GM13977 (cell line): ENCODE measurements at regions not wholly inside any gene's neighbourhood (a gene's known extent, or its start where the extent isn't known, plus 50 kb on each side); places are given as distances from the start of the nearest gene placed in this dataset.

Experiments
- DNase-seq: peaks from one replicate; pipeline ENCODE4 v3.0.0; 2012; ENCODE audit warnings: low spot score
- CTCF ChIP-seq: IDR thresholded peaks from 2 replicates; pipeline ENCODE4 v1.5.1; 2012; ENCODE audit warnings: mild to moderate bottlenecking, control low read depth; ENCODE audit not compliant: insufficient read depth; ENCODE audit errors: extremely low read depth, missing control alignments
- in situ Hi-C: fragments of 300-500 bp; cut with MboI; formaldehyde crosslinking; loops from one replicate; pipeline ENCODE4 v1.12.0; 2022; ENCODE audit warnings: low sequenced_read_pairs, low pct_unique_long_range_greater_than_20kb, mixed read lengths, inconsistent platforms; ENCODE audit not compliant: unreplicated experiment

DNA sequence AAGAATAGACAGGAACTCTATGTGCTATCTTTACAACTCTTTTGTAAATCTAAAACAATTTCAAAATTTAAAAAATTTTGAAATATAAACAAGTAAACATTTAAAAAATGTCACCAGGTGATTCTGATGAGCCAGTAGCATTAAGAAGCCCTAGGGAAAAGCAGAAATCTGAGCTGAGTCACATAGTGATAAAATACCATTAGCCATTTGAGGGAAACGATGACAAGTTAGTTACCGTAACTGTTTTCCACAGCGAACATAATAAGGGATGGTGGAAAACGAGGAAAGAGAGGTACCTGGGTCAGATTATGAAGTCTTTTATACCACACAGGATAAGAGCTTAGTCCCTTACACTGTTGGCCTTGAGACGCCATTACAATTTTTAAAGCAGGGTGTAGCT lies 55.5 kb downstream of the PRR15 start:
- no peak for TF ChIP-seq CTCF
- in situ Hi-C loops: no loop called here
- no peak for DNase-seq

DNA sequence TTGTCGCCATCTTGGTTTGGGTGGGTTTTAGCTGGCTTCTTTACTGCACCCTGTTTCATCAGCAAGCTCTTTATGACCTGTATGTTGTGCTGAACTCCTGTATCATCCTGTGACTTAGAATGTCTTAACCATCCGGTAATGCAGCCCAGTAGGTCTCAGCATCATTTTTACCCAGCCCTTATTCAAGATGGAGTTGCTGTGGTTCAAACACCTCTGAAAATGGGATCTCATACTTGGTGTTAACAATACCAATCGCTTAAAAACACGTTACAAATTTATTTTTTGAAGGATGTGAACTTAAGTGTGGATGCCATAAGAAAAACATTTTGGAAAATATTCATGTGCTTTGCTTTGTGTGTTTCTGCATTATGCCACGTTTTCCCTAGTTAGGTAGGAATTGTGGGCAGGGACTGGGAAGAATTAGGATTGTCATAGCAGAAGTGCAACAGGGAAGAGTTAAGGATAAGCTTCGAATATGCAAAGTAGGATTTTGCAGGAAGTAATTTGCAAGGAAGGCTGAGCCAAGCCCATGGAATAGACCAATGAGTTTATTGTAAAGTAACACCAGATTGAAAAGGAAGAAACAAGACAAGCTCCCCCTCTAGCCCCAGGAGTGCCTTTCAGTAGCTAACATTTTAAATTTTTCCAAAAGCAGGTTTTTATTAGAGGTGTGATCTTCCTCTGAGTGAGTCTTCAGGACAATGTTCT lies 56.4 kb downstream of the PRR15 start:
- in situ Hi-C loops: no loop called here
- no peak for TF ChIP-seq CTCF
- no peak for DNase-seq

- DNase-seq: no peak
- in situ Hi-C loops: no loop called here
These were observed 56.9 kb downstream of the PRR15 start for GRCh38 chr7:29620556-29620930.

GRCh38 chr7:29622335-29623265 lies 59.0 kb downstream of the PRR15 start:
- DNase-seq: no peak

More at GRCh38 chr7:29620556-29620930, 56.9 kb downstream of the PRR15 start:
- no peak for TF ChIP-seq CTCF

DNA sequence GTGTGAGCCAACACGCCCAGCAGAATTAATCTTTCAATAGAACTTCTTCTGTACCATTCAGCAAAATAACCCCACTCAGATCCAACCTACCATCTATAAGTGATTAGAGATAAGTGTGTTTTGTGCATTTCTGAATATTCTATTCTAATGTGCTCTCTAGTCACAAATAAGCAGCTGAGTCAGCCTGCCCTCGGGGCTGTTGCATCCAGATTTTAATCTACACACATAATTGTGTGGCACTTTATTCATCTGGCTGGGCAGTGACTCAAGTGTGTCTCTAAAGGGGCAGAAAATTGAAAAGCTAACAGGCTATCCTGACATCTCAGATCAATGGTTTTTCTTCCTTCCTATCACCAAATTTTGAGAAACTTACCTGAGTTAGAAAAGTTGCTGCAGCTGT lies 60.3 kb downstream of the PRR15 start:
- in situ Hi-C loops: no loop called here
- TF ChIP-seq CTCF: no peak
- DNase-seq: no peak

More at GRCh38 chr7:29622335-29623265, 59.0 kb downstream of the PRR15 start:
- TF ChIP-seq CTCF: no peak
- in situ Hi-C loops: no loop called here

DNA sequence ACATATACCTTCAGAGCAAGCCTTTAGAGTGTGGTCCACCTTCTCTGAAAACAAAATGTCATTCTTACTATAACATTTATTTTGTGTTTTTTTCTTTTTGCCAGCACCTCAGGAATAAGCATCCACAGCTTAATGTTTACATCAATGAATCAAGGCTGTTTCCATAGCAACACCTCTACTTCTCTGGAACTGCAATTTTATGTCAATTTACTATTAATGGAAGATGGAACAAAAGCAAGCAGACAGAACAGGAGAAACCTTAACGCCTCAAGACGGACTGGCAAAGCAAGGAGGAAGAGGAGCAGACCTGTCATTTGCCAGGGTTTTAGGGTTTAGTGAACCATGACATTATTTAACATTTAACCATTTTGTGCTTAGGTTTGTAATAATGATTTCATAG lies 63.1 kb downstream of the PRR15 start:
- no peak for TF ChIP-seq CTCF
- no peak for DNase-seq
- in situ Hi-C loops: no loop called here
